ENCODE measurements at regions not wholly inside any gene's neighbourhood (a gene's known extent, or its start where the extent isn't known, plus 50 kb on each side); places are given as distances from the start of the nearest gene placed in this dataset.

DNA sequence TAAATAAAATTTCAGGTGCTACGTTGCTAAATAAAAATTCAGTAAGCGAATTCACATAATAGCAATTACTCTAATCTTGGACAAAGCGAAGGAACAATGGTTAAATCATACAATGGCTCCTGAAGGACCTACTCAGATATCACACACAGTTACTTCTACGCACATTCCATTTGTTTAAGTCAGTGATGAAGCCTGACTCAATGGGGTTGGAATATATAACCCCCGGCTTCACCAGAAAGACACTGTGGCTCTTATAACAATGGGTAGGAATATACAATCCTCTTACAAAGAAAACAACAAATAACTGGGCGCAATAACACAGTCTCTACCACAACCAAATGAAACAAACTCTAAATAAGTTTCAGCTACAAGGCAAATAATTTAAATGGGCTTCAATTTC lies 349.5 kb downstream of the IRS1 start:
- Mint-ChIP-seq H3K36me3 (no peaks in the 10 kb centered on the region), H3K27me3 (peaks cover 7% of the 10 kb centered on the region), H3K4me3 (no peak overlapping the region), H3K27ac (no peak overlapping the region), H3K9me3 (peaks cover 5% of the 10 kb centered on the region), H3K4me1 (no peaks in the 10 kb centered on the region)
- no peak for DNase-seq

DNA sequence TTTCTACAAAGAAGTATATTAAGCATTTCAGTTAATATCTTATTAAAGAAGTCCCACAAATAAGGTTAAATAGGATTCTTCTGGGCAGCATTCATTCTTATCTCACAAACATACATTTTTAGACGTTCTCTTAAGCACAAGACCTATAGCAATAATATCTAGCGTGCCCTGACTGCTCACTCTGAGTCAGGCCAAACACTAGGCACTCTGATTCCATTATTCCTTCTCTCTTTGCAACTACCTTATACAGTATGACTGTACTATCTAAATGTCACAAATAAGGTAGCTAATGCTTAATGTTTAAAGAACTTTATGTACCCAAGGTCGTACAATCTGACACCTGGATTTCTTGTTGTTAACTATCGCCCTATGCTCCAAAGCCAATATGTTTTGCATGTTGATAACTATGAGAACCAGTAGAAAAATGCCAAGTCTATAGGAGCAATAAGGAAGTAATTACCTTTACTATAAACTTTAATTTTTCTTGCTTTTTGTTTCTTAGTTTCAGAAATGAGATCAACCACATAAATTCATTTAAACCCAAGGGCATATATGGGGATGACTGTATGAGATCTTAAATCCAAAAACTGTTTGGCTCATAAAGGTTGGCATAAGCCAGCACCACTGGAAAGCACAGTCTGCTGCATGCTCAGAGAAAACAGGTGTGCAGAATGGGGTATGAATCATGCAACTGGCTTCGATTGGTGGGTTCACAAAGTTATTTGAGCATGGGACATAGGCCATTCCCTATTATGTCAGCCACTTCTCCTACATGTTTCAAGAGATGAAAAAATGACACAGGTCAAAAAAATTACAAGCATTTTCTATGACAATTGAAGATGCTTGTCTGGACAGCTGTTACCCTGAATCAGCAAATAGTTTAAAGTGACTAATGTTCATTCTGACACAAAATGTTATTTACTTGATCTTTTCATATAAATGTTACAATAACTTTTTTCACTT lies 352.0 kb downstream of the IRS1 start:
- Mint-ChIP-seq H3K27ac (no peak overlapping the region), H3K27me3 (peaks cover 4% of the 10 kb centered on the region), H3K9me3 (peaks cover 5% of the 10 kb centered on the region), H3K4me3 (no peak overlapping the region), H3K4me1 (no peaks in the 10 kb centered on the region), H3K36me3 (no peaks in the 10 kb centered on the region)
- DNase-seq = no peak

DNA sequence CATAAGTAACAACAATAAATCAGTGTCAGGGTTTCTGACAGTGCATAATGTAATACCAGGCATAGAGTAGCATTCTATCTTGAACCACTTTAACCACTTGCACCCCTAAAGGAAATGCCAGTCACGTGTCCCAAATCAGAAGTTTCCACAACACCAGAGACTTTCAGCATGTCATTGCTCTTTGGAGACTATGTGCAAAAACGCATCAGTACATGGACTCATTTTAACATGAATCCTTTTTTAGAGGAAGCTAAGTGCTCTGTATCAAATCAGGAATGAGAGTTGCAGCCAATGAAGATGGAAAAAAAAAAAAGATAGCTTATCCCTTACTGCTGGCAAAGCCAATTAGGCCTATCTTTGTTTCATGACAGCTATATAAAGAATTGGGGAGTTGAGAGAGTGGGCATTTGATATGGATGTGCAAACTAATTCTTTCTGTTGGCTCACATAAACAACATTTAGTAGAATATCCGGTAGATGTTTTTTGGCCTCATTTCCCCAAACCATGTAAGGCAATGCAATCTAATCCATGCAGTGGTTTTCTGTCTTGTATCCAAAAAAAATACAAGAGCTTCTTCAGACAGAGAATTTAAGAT lies 353.1 kb downstream of the IRS1 start:
- no peak for DNase-seq
- Mint-ChIP-seq H3K4me1 (no peaks in the 10 kb centered on the region), H3K4me3 (no peak overlapping the region), H3K36me3 (no peaks in the 10 kb centered on the region), H3K27me3 (peaks cover 7% of the 10 kb centered on the region), H3K27ac (no peak overlapping the region), H3K9me3 (no peaks in the 10 kb centered on the region)

DNA sequence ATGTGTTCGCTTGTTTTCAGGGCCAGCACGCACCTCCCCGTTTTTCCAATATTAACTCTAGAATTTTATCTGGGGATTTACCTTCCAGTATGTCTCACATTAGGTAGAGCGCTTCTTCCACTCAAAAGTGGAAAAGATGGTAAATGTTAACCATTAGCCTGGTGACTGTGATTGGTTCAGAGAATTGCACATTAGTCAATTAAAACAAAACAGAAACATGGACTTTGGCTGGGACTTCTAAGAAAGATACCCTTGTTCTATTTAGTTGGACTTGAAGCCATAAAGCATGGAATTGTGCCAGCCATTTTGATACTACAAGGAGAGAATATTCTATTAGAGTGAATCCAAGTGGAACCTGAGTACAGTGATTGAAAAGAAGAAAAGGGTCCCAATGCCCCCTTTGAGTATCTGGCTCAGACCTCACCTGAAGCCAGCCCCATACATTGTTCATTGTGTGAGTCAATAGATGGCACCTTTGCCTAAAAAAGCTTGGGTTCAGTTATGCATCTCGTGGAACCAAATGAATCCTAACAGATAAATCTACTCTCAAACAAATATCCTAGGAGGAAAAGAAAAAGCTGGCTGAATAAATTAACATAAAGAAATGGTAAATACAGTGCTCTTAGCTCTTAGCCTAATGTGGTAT lies 354.3 kb downstream of the IRS1 start:
- no peaks in the 10 kb centered on the region for H3K36me3 Mint-ChIP-seq
- H3K4me1 Mint-ChIP-seq = no peaks in the 10 kb centered on the region
- H3K27me3 Mint-ChIP-seq = peaks cover 6% of the 10 kb centered on the region
- no peak overlapping the region for H3K27ac Mint-ChIP-seq
- DNase-seq = no peak
- H3K4me3 Mint-ChIP-seq = no peak overlapping the region
- H3K9me3 Mint-ChIP-seq = no peaks in the 10 kb centered on the region

DNA sequence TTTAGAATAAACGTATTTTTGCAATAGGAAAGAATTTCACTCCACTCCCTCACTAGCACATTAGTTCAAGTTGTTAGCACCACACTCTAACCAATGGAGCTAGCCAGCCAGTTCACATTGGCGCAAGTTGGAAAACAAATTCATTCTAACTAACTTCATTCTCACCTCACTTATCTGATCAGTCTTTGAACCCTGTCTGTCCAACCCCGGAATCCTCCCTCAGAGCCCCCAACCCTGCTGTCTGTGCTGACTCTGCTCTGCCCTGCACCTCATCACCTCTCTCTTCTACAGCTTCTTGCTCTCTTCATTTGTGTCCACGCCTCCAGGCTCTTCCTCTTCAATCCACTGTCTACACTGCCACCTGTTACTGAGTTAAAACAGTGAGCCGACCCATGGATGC lies 356.5 kb downstream of the IRS1 start:
- H3K27me3 Mint-ChIP-seq = peaks cover 9% of the 10 kb centered on the region
- no peak for DNase-seq

DNA sequence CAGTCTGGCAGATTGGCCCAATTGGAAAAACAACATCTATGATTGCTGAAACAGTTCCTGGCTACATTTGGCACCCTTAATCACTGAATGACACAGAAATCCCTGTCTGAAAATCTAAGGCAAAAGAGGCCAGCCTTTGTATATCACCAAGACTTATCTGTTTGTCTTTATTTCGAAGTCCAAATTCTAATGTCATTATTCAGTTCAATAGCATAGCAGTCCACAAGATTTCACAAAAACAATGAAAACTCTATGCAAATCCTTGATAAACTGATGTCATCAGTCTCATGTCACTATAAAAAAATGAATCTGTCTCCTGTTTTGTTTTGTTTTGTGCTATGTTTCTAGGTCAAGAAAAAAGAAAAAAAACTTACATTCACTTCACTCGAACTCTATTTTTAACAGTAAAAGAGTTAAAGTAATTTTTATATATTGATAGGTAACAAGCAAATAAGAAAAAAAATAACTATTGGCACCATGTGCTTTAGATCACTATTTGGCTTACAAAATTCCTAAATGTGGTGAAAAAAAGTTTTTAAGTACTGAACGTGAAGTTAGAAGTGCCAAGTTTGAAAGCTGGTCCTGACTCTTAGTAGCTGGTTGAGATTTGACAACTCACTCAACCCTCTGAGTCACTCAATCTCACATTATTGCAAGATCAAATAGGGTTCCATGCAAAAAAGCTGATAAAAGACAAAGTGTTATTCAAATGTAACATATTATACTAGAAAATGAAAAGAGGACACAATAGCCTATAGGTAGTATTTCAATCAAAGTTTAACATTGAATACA lies 359.3 kb downstream of the IRS1 start:
- no peak for DNase-seq
- H3K36me3 Mint-ChIP-seq = no peaks in the 10 kb centered on the region
- H3K4me3 Mint-ChIP-seq = no peak overlapping the region
- no peaks in the 10 kb centered on the region for H3K4me1 Mint-ChIP-seq
- H3K9me3 Mint-ChIP-seq = no peaks in the 10 kb centered on the region
- peaks cover 16% of the 10 kb centered on the region for H3K27me3 Mint-ChIP-seq
- no peak overlapping the region for H3K27ac Mint-ChIP-seq

More for the DNA sequence above, 356.5 kb downstream of the IRS1 start:
- H3K27ac Mint-ChIP-seq = no peak overlapping the region
- H3K36me3 Mint-ChIP-seq = no peaks in the 10 kb centered on the region
- H3K9me3 Mint-ChIP-seq = no peaks in the 10 kb centered on the region
- no peaks in the 10 kb centered on the region for H3K4me1 Mint-ChIP-seq
- H3K4me3 Mint-ChIP-seq = no peak overlapping the region

DNA sequence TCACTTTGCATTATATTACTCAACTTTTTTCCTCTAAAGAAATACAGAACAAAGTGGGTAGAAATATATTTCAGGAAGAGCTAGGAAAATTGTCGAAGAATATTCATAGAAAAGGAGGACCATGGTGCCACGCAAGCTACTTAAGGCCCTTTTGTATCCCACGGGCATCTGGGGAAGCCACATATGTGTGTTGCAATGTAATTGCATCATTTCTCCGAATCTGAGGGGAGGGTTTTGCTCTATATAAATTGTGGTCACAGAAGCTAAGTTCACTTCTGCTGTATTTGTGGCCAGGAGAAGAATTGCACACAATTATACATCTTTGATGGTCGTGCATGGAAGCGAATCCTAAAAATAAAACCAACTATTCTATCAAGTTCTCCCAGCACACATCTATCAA lies 360.3 kb downstream of the IRS1 start:
- Mint-ChIP-seq H3K4me1 (no peaks in the 10 kb centered on the region), H3K4me3 (no peak overlapping the region), H3K36me3 (no peaks in the 10 kb centered on the region), H3K9me3 (no peaks in the 10 kb centered on the region), H3K27ac (no peak overlapping the region), H3K27me3 (peaks cover 19% of the 10 kb centered on the region)
- DNase-seq = no peak

DNA sequence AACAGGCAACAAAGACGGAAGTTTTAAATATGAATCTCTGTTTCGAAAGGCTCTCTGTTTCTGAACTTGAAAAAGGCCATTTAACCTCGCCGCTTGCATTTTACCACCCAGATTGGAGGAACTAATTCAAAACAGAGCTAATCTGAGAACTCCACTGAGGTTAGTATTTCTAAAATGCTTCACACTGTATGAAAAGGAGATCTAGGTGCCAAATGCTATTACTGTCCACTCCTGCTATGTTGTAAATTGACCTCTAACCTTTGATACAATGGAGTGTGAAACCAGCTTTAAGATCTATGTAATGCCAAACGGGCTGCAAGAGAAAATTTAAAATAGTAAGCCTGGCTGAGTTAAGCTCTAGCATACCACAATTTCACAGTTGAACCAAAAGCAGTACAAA lies 364.5 kb downstream of the IRS1 start:
- Mint-ChIP-seq H3K27me3 (peaks cover 29% of the 10 kb centered on the region), H3K9me3 (no peaks in the 10 kb centered on the region), H3K27ac (no peak overlapping the region), H3K4me1 (no peaks in the 10 kb centered on the region), H3K36me3 (no peaks in the 10 kb centered on the region), H3K4me3 (no peak overlapping the region)
- DNase-seq = no peak

DNA sequence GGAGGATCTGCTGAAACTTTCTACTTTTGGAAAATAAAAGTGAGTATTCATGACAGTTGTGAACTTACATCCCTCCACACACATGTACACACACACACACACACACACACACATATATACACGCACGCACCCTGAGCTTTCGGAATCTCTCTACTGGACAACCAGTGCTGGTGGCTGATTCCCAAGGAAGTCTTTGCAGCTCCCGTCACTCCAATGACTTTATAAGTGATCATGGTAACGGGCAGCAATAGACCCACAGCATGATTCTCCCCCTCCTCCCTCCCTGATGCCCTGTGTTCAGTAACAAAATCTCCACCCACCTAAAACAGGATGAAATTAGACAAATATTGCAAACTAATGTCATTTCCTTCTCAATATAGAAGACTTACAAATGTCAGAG lies 364.9 kb downstream of the IRS1 start:
- Mint-ChIP-seq H3K4me3 (no peak overlapping the region), H3K4me1 (no peaks in the 10 kb centered on the region), H3K27ac (no peak overlapping the region), H3K27me3 (peaks cover 30% of the 10 kb centered on the region), H3K9me3 (no peaks in the 10 kb centered on the region), H3K36me3 (no peaks in the 10 kb centered on the region)
- DNase-seq = no peak

DNA sequence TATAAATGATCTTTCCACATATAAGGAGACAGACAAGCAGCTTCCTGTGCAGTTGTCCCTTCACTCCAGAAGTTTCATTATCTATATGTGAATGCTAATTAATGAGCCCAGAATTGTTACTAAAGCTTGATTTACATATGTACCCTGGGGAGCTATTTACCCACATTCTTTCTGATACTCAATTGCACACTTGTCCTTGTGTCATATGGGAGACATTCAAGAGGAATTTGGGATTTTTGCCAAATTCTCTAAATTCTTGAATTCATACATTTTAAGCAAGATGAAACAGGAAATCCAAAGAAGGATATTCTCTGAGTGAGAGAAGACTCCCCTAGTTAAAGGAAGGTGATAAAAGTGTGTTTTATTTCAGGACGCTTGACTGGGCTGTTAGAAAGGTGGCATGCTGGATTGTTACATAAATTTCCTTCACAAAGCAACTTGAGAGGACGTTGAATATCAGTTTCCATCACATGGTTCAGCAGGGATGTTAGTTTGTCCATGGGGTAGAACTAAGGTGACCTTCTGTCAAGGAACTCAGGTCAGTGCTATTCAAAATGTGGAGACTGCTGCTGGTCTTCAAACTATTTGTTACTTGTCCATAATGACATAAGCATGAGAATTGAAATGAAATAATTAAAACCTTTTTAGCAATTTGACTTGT lies 368.2 kb downstream of the IRS1 start:
- no peaks in the 10 kb centered on the region for H3K9me3 Mint-ChIP-seq
- H3K36me3 Mint-ChIP-seq = no peaks in the 10 kb centered on the region
- H3K4me3 Mint-ChIP-seq = no peak overlapping the region
- H3K4me1 Mint-ChIP-seq = no peaks in the 10 kb centered on the region
- no peak for DNase-seq
- no peak overlapping the region for H3K27ac Mint-ChIP-seq
- H3K27me3 Mint-ChIP-seq = peaks cover 27% of the 10 kb centered on the region

DNA sequence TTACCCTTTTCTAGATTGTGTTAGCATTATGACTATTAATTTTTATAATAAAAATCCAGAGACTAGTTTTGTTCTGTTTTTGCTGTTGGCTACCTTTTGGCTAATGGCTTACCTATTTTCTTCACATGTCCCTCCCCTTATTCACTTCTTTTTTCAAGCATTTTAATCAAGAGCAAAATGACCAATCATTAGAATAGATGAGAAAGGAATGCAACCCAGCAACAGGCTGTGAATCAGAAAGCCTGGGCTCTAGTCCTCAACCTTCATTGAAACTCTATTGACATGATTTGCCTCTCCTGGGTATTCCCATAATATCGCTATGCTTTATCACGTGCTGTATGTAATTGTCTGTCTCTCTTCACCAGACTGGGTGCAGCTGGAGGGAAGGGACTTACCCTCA lies 370.1 kb downstream of the IRS1 start:
- no peak for DNase-seq
- Mint-ChIP-seq H3K36me3 (no peaks in the 10 kb centered on the region), H3K9me3 (no peaks in the 10 kb centered on the region), H3K4me3 (no peak overlapping the region), H3K27me3 (peaks cover 28% of the 10 kb centered on the region), H3K4me1 (no peaks in the 10 kb centered on the region), H3K27ac (no peak overlapping the region)

DNA sequence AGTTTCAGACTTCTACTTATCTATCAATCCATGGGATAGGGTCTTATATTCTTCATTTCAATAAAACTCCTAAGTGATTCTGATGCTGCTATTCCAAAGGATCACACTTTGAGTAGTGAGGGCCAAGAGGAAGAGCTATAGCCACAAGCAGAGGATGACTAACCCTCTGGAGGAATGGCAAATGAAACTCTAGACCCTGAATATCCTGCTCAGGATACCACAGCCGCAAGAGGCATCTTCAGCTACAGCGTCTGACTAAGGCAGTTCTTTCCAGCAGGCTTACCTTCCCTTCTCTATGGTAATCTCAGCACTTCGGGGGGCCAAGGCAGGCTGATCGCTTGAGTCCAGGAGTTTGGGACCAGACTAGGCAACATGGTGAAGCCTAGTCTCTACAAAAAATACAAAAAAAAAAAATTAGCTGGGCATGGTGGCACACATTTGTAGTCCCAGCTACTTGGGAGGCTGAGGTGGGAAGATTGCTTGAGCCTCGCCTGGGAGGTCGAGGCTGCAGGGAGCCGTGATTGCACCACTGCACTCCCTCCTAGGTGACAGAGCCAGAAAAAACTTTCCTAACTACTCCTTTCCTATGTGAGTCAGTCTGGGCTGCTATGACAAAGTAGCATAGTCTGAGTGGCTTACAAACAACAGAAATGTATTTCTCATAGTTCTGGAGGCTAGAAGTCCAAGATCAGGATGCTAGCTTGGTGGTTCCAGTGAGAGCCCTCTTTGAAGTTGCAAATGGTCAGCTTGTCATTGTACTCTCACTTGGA lies 371.9 kb downstream of the IRS1 start:
- DNase-seq = no peak
- no peak overlapping the region for H3K4me3 Mint-ChIP-seq
- H3K36me3 Mint-ChIP-seq = no peaks in the 10 kb centered on the region
- H3K27ac Mint-ChIP-seq = no peak overlapping the region
- H3K27me3 Mint-ChIP-seq = peaks cover 35% of the 10 kb centered on the region
- no peaks in the 10 kb centered on the region for H3K9me3 Mint-ChIP-seq
- peaks cover 10% of the 10 kb centered on the region for H3K4me1 Mint-ChIP-seq

DNA sequence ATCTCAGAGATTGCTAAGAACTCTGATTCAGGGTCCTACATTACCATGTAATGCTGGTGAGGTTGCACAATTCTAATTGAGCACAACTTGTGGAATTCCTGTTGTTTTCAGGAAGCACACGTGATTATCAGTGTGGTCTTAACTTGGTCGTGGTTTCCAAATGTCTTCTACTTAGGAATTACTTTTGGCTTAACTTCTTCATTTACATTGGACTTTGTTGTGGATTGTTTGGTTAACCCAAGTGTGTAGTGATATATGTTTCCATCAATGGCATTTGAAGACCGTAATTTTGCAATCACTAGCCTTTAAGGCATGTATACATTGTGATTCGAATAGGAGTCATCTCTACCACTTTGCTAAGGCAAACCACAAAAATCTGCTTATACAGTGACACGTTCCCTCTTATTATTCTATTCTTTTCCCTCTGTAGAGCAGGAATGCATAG lies 373.3 kb downstream of the IRS1 start:
- H3K9me3 Mint-ChIP-seq = no peaks in the 10 kb centered on the region
- no peak overlapping the region for H3K27ac Mint-ChIP-seq
- no peak for DNase-seq
- H3K4me3 Mint-ChIP-seq = no peak overlapping the region
- no peaks in the 10 kb centered on the region for H3K36me3 Mint-ChIP-seq
- H3K27me3 Mint-ChIP-seq = peaks cover 27% of the 10 kb centered on the region
- H3K4me1 Mint-ChIP-seq = peaks cover 12% of the 10 kb centered on the region

DNA sequence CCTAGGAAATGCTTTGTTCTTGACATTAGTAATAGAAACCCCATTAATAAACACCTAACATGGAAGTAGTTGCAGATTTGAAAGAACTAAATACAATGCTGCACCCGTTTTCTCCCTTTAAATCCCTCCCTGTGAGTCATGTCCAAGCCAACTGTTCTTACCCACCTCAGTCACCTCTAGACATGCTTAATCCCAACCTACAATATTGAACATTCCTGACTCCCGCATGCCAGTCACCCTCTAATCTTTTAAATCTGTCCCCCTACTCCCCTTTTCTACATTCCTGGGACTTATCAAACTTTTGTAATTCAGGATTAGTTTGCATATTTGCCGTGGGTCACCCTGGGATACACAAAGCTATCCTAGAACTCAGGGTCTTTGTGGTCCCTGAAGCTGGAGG lies 374.6 kb downstream of the IRS1 start:
- no peak overlapping the region for H3K27ac Mint-ChIP-seq
- no peak overlapping the region for H3K4me3 Mint-ChIP-seq

More for the DNA sequence above, 374.6 kb downstream of the IRS1 start:
- Mint-ChIP-seq H3K27me3 (peaks cover 22% of the 10 kb centered on the region), H3K36me3 (no peaks in the 10 kb centered on the region), H3K4me1 (peaks cover 12% of the 10 kb centered on the region), H3K9me3 (no peaks in the 10 kb centered on the region)
- DNase-seq = no peak

Data from activated naive CD8-positive, alpha-beta T cell treated with anti-CD3 and anti-CD28 coated beads for 36 hours (primary cell).